Astrocyte (in vitro differentiated cells and primary cell): ENCODE measurements at regions not wholly inside any gene's neighbourhood (a gene's known extent, or its start where the extent isn't known, plus 50 kb on each side); places are given as distances from the start of the nearest gene placed in this dataset.

Source experiments
- DNase-seq: peaks from one replicate; pipeline ENCODE4 v3.0.0-alpha.2; 2010; ENCODE audit warnings: low read depth
- FAIRE-seq: peaks from 2 replicates; lab custom pipeline; 2011; peaks lifted over from hg19 to GRCh38; lab: Jason Lieb, UNC
- H2AFZ ChIP-seq: 2 replicates; pipeline ENCODE4 v1.6.0; 2012; ENCODE audit warnings: low read depth, low read length, inconsistent platforms
- H3K27ac ChIP-seq: 2 replicates; pipeline ENCODE4 v1.5.1; 2011; ENCODE audit warnings: low read depth, low read length, inconsistent platforms
- H3K27me3 ChIP-seq: 2 replicates; pipeline ENCODE4 v1.6.0; 2011; ENCODE audit warnings: low read length, inconsistent platforms; ENCODE audit not compliant: insufficient read depth
- H3K36me3 ChIP-seq: 2 replicates; pipeline ENCODE4 v1.5.1; 2011; ENCODE audit warnings: low read length, inconsistent platforms; ENCODE audit not compliant: insufficient read depth
- H3K4me1 ChIP-seq: 2 replicates; pipeline ENCODE4 v1.5.1; 2011; ENCODE audit warnings: low read length, inconsistent platforms; ENCODE audit not compliant: insufficient read depth
- H3K4me2 ChIP-seq: 2 replicates; pipeline ENCODE4 v1.6.0; 2012; ENCODE audit warnings: low read length, inconsistent platforms
- H3K4me3 ChIP-seq: 2 replicates; pipeline ENCODE4 v1.5.1; 2011; ENCODE audit warnings: low read depth, mild to moderate bottlenecking, low read length, inconsistent platforms; ENCODE audit not compliant: insufficient read depth
- H3K79me2 ChIP-seq: 2 replicates; pipeline ENCODE4 v1.6.0; 2012; ENCODE audit warnings: mild to moderate bottlenecking, low read length, inconsistent platforms; ENCODE audit not compliant: insufficient read depth
- H3K9ac ChIP-seq: 2 replicates; pipeline ENCODE4 v1.6.0; 2012; ENCODE audit warnings: mild to moderate bottlenecking, low read length, inconsistent platforms
- H3K9me3 ChIP-seq: 2 replicates; pipeline ENCODE4 v1.5.1; 2012; ENCODE audit warnings: low read depth, mild to moderate bottlenecking, low read length, inconsistent platforms; ENCODE audit not compliant: insufficient read depth
- H4K20me1 ChIP-seq: 2 replicates; pipeline ENCODE4 v1.6.0; 2012; ENCODE audit warnings: low read length, inconsistent platforms; ENCODE audit not compliant: insufficient read depth
- H3K27ac Mint-ChIP-seq: one replicate; pipeline ENCODE4 v1.8.0; 2021; ENCODE audit warnings: mild to moderate bottlenecking, mixed read lengths; ENCODE audit not compliant: unreplicated experiment
- H3K27me3 Mint-ChIP-seq: one replicate; pipeline ENCODE4 v1.8.0; 2021; ENCODE audit warnings: low read depth, mixed read lengths; ENCODE audit not compliant: unreplicated experiment
- H3K36me3 Mint-ChIP-seq: one replicate; pipeline ENCODE4 v1.8.0; 2021; ENCODE audit warnings: low read depth, mixed read lengths; ENCODE audit not compliant: unreplicated experiment
- H3K4me1 Mint-ChIP-seq: one replicate; pipeline ENCODE4 v1.8.0; 2021; ENCODE audit warnings: low read depth, mixed read lengths; ENCODE audit not compliant: unreplicated experiment
- H3K4me3 Mint-ChIP-seq: one replicate; pipeline ENCODE4 v1.8.0; 2021; ENCODE audit warnings: mild to moderate bottlenecking, moderate library complexity, mixed read lengths; ENCODE audit not compliant: unreplicated experiment
- H3K9me3 Mint-ChIP-seq: one replicate; pipeline ENCODE4 v1.8.0; 2021; ENCODE audit warnings: mild to moderate bottlenecking, mixed read lengths; ENCODE audit not compliant: unreplicated experiment
- EZH2 ChIP-seq: IDR thresholded peaks from 2 replicates; pipeline ENCODE4 v1.6.1; 2012; ENCODE audit warnings: mild to moderate bottlenecking, low read length, inconsistent platforms; ENCODE audit not compliant: insufficient read depth
- TF ChIP-seq, protein P1 (sequence below): IDR thresholded peaks from 2 replicates; pipeline ENCODE4 v1.5.1; 2011; ENCODE audit warnings: low read depth, mild to moderate bottlenecking, inconsistent platforms, low read length, moderate library complexity; ENCODE audit not compliant: insufficient read depth

DNA sequence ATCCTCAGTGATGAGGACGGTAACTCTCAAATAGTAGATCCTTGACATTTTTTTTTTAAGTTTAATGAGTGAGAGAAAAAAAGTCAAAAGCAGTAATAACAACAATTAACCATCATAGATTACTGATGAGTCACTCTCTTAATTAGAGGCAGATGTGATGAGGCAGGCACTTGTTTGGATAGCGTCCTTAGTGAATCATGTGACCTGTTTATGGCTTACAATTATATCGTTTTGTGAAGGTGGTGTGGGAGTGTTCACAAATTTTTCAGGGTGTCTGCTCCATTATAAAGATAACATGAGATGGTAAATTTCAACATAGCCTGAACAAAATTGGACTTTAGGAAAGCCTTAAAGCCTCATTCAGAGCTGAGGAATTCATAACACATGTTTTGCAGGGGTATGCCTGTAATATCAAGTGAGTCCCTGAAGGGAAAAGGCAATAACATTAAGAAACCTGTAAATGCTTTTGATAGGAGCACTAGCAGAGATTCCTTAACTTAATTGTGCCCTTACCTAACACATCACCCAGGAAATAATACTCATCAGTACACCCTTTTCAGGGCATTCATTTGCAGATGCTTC is 51.9 kb upstream of the XIAP start:
- peak; percentile 97 for FAIRE-seq
- no peak overlapping the region for H3K4me2 ChIP-seq
- Mint-ChIP-seq H3K9me3 (no peaks in the 10 kb centered on the region), H3K27ac (no peak overlapping the region), H3K36me3 (no peaks in the 10 kb centered on the region), H3K27me3 (peaks cover 1% of the 10 kb centered on the region), H3K4me3 (no peak overlapping the region), H3K4me1 (peaks cover 3% of the 10 kb centered on the region)
- H3K9me3 ChIP-seq = no peaks in the 10 kb centered on the region
- no peak overlapping the region for H3K4me3 ChIP-seq
- no peak for TF ChIP-seq EZH2
- TF ChIP-seq, protein P1, sequence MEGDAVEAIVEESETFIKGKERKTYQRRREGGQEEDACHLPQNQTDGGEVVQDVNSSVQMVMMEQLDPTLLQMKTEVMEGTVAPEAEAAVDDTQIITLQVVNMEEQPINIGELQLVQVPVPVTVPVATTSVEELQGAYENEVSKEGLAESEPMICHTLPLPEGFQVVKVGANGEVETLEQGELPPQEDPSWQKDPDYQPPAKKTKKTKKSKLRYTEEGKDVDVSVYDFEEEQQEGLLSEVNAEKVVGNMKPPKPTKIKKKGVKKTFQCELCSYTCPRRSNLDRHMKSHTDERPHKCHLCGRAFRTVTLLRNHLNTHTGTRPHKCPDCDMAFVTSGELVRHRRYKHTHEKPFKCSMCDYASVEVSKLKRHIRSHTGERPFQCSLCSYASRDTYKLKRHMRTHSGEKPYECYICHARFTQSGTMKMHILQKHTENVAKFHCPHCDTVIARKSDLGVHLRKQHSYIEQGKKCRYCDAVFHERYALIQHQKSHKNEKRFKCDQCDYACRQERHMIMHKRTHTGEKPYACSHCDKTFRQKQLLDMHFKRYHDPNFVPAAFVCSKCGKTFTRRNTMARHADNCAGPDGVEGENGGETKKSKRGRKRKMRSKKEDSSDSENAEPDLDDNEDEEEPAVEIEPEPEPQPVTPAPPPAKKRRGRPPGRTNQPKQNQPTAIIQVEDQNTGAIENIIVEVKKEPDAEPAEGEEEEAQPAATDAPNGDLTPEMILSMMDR = no peak
- H2AFZ ChIP-seq = no peak overlapping the region
- no peaks in the 10 kb centered on the region for H3K36me3 ChIP-seq
- DNase-seq = peak; percentile 18
- H3K4me1 ChIP-seq = peaks cover 6% of the 10 kb centered on the region
- H3K27ac ChIP-seq = no peak overlapping the region
- no peaks in the 10 kb centered on the region for H4K20me1 ChIP-seq
- no peaks in the 10 kb centered on the region for H3K79me2 ChIP-seq
- H3K9ac ChIP-seq = no peak overlapping the region
- no peaks in the 10 kb centered on the region for H3K27me3 ChIP-seq

DNA sequence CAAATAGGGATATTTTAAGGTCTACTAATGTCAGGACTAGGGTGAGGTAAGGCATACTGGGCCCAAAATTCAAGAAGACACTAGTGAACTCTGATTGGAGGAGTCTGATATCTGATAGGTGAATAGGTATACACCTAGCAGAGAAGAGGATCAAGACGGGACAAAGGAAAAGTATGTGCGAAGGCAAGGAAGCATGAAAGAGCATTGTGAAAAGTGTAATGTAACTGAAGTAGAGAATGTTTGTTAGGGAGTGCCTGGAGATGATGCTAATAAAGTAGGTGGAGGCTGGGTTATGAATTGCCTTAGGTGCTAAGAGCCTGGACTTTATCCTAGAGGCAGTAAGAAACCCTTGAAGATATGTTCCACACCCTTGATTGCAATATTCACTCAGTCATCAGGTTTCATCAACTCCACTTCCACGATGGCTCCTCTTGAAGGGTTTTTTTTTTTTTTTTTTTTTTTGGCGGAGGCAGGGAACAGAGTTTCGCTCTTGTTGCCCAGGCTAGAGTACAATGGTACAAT is 49.9 kb upstream of the XIAP start:
- H3K36me3 Mint-ChIP-seq = no peaks in the 10 kb centered on the region
- Histone ChIP-seq H3K79me2 (no peaks in the 10 kb centered on the region), H2AFZ (no peak overlapping the region), H3K9ac (no peak overlapping the region), H3K27me3 (no peaks in the 10 kb centered on the region), H4K20me1 (no peaks in the 10 kb centered on the region), H3K4me3 (no peak overlapping the region), H3K36me3 (no peaks in the 10 kb centered on the region), H3K27ac (no peak overlapping the region), H3K9me3 (no peaks in the 10 kb centered on the region), H3K4me1 (no peaks in the 10 kb centered on the region), H3K4me2 (no peak overlapping the region)
- DNase-seq (no peak), FAIRE-seq (no peak)
- H3K27ac Mint-ChIP-seq = no peak overlapping the region
- TF ChIP-seq, protein P1 = no peak
- TF ChIP-seq EZH2 = no peak
- no peak overlapping the region for H3K4me3 Mint-ChIP-seq
- peaks cover 1% of the 10 kb centered on the region for H3K27me3 Mint-ChIP-seq
- H3K9me3 Mint-ChIP-seq = no peaks in the 10 kb centered on the region
- no peaks in the 10 kb centered on the region for H3K4me1 Mint-ChIP-seq
